Mucosa of rectum (tissue), 2 donors: ENCODE measurements at regions not wholly inside any gene's neighbourhood (a gene's known extent, or its start where the extent isn't known, plus 50 kb on each side); places are given as distances from the start of the nearest gene placed in this dataset.

Source experiments
- H3K27ac ChIP-seq, 2 donors: one replicate each; pipeline ENCODE4 v1.7.0; 2013; ENCODE audit warnings: inconsistent platforms in 2 of 2, low read depth in 2 of 2, low read length in 2 of 2
- H3K27me3 ChIP-seq, 2 donors: one replicate each; pipeline ENCODE4 v1.7.0; 2013; ENCODE audit warnings: low read length in 2 of 2; ENCODE audit not compliant: control insufficient read depth in 2 of 2, insufficient read depth in 2 of 2
- H3K36me3 ChIP-seq, 2 donors: one replicate each; pipeline ENCODE4 v1.7.0; 2013; ENCODE audit warnings: low read length in 2 of 2; ENCODE audit not compliant: control insufficient read depth in 2 of 2, insufficient read depth in 2 of 2
- H3K4me1 ChIP-seq, 2 donors: one replicate each; pipeline ENCODE4 v1.7.0; 2013; ENCODE audit warnings: low read length in 2 of 2, mild to moderate bottlenecking in 1 of 2; ENCODE audit not compliant: control insufficient read depth in 2 of 2, insufficient read depth in 2 of 2
- H3K4me3 ChIP-seq, 2 donors: one replicate each; pipeline ENCODE4 v1.7.0; 2013; ENCODE audit warnings: low read length in 2 of 2
- H3K9ac ChIP-seq, 2 donors: one replicate each; pipeline ENCODE4 v1.7.0; 2013; ENCODE audit warnings: low read length in 2 of 2, low read depth in 1 of 2, mild to moderate bottlenecking in 1 of 2
- H3K9me3 ChIP-seq, 2 donors: one replicate each; pipeline ENCODE4 v1.7.0; 2013; ENCODE audit warnings: low read length in 2 of 2; ENCODE audit not compliant: control insufficient read depth in 2 of 2
- donor health status: healthy.
- donor health status: Normal muscosa, but diverticular disease.

GRCh38 chr9:88741335-88741734 is 206.4 kb downstream of the NXNL2 start:
- Histone ChIP-seq H3K4me3 (no peak overlapping the region), H3K27ac (no peak overlapping the region), H3K27me3 (no peaks in the 10 kb centered on the region), H3K36me3 (no peaks in the 10 kb centered on the region), H3K4me1 (no peaks in the 10 kb centered on the region), H3K9me3 (no peaks in the 10 kb centered on the region), H3K9ac (no peak overlapping the region)

DNA sequence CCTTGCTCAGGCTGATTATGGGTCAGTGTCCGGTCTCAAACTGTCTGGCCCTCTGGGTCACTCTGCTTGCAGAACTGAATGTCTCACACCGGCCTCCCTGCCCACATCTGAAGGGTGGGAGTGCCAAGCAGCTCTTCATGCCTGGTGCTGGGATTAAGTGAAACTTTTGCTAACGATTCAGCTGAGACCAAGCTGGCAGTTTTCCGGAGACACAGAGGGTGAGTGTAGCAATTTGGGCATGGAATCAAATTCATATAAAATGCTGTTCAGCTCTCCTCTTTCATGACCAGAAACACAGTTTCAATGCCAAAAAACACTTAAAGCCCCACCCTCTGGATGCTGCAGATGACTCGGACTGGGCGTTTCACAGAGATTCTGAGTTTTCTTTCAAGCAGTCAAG is 207.5 kb downstream of the NXNL2 start:
- Histone ChIP-seq H3K36me3 (no peaks in the 10 kb centered on the region), H3K4me3 (no peak overlapping the region), H3K27ac (no peak overlapping the region), H3K27me3 (no peaks in the 10 kb centered on the region), H3K9ac (no peak overlapping the region), H3K9me3 (no peaks in the 10 kb centered on the region), H3K4me1 (peaks cover 5 to 6% of the 10 kb centered on the region in 2 donors)

GRCh38 chr9:88742905-88743304 is 207.9 kb downstream of the NXNL2 start:
- Histone ChIP-seq H3K4me3 (no peak overlapping the region), H3K27me3 (no peaks in the 10 kb centered on the region), H3K36me3 (no peaks in the 10 kb centered on the region), H3K9me3 (no peaks in the 10 kb centered on the region), H3K9ac (no peak overlapping the region), H3K4me1 (peaks cover 5 to 6% of the 10 kb centered on the region in 2 donors), H3K27ac (no peak overlapping the region)

- Histone ChIP-seq H3K4me3 (no peak overlapping the region), H3K9me3 (no peaks in the 10 kb centered on the region), H3K27me3 (no peaks in the 10 kb centered on the region), H3K4me1 (peaks cover 5 to 6% of the 10 kb centered on the region in 2 donors), H3K27ac (peak overlapping the region in 1 of 2 donors; percentile 39), H3K36me3 (no peaks in the 10 kb centered on the region), H3K9ac (no peak overlapping the region)
These were observed 210.5 kb downstream of the NXNL2 start for GRCh38 chr9:88745276-88746001.

DNA sequence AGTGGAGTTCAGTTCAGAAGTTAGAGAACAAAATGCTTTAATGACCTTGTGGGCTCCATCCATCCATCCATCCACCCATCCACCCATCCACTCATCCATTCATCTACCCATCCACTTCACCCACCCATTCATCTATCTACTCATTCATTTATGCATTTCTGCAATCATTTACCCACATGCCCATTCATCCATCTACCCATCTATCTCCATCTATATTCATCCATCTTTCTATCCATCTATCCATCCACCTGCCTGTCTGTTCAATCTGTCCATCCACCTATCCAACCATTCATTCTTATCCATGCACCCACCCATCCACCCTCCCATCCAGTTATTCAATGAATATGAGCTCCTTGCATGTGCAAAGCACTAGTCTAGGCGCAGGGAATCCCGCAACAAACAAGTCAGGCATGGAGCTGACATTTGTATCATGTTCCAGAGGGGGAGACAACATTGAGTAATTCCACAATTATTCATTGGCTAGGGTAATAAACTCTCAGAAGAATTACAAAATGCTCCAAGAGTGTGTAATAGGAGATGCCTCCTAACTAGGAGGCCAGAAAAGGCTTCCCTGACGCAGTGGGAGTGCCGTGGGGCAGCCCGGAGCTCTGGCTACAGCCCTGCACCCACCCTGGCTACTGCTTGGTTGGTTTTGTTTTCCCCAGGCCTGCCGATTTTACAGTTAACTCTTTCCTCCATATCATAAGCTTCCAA is 211.2 kb downstream of the NXNL2 start:
- peak overlapping the region; percentile 10 to 39 for H3K27ac ChIP-seq

DNA sequence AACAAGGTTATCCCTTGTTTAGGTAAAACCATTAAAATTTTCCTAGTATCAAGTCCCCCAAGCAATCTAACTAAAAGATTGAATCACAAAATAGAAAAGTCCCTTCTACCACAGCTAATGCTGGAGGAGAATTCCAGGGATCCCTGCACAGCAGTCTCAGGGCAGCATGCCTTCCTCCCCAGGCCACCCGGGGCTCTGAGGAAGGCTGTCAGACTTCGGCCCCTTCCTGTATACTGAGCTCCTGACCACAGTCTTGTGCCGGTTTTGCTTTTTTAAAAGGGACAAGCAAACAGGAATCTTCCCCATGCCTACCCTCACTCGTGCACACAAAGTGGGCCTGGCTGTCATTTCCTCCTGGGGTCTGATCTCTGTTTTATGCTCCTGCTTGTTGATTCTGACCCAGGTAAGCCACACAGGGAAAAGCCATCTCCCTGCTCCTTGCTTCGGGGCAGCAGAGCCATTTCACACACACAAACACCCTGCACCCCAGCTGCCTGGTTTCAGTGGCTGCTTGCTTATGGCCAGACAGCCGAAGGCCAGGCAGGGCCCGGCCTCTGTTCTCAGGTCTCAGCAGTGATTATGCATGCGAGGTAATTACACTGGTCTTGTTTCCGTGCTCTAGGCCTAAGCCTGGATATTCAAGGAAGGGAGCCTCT is 211.9 kb downstream of the NXNL2 start:
- Histone ChIP-seq H3K9me3 (no peaks in the 10 kb centered on the region), H3K36me3 (no peaks in the 10 kb centered on the region), H3K27ac (peak overlapping the region in 1 of 2 donors; percentile 17), H3K9ac (no peak overlapping the region), H3K4me1 (peaks cover 5 to 6% of the 10 kb centered on the region in 2 donors), H3K4me3 (no peak overlapping the region), H3K27me3 (no peaks in the 10 kb centered on the region)

More for the DNA sequence above, 211.2 kb downstream of the NXNL2 start:
- H3K36me3 ChIP-seq, result no peaks in the 10 kb centered on the region
- no peaks in the 10 kb centered on the region for H3K9me3 ChIP-seq
- H3K4me3 ChIP-seq, result no peak overlapping the region
- no peaks in the 10 kb centered on the region for H3K27me3 ChIP-seq
- no peak overlapping the region for H3K9ac ChIP-seq
- peaks cover 5 to 6% of the 10 kb centered on the region in 2 donors for H3K4me1 ChIP-seq

- no peaks in the 10 kb centered on the region for H3K9me3 ChIP-seq
- no peak overlapping the region for H3K9ac ChIP-seq
- no peak overlapping the region for H3K4me3 ChIP-seq
- no peaks in the 10 kb centered on the region for H3K36me3 ChIP-seq
- H3K27me3 ChIP-seq, result no peaks in the 10 kb centered on the region
- H3K27ac ChIP-seq, result peak overlapping the region in 1 of 2 donors; percentile 17
- peaks cover 5 to 6% of the 10 kb centered on the region in 2 donors for H3K4me1 ChIP-seq
These were observed 212.8 kb downstream of the NXNL2 start for GRCh38 chr9:88747768-88748167.

DNA sequence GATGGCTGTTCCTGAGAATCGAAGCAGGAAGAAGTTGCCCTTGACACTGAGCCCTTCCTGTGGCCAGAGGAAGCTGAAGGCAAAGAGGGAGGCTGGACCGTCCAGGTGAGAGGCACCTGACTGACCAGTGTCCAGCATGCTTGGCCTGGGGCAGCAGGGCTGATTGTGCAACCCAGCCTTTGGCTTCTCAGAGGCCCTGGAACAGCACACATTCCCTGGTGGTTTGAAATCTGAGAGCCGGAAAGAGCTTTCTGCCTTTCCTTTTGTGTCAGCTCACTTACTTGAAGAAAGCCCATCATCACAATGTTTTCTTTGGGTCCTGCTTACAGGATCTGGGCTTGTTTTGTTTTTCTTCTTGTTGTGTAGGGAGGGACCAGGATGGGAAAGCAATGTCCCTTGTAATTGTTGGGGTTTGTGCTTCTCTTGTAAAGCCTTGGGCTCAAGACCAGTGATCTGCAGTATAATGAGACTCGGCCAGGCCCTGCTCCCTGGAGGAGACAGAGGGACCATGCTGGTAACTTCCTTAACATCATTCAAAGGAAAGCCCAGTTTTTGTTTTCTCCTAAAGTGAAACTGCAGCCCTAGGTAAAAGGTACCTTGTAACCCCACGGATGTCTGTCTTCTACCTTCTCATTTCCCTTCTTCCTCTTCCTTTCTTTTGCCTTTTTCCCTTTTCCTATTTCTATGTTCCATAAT is 213.7 kb downstream of the NXNL2 start:
- Histone ChIP-seq H3K36me3 (no peaks in the 10 kb centered on the region), H3K4me1 (peaks cover 5 to 6% of the 10 kb centered on the region in 2 donors), H3K9me3 (no peaks in the 10 kb centered on the region), H3K4me3 (no peak overlapping the region), H3K27me3 (no peaks in the 10 kb centered on the region), H3K9ac (no peak overlapping the region), H3K27ac (peak overlapping the region in 1 of 2 donors; percentile 5)

GRCh38 chr9:88749420-88749819 is 214.4 kb downstream of the NXNL2 start:
- H3K4me1 ChIP-seq, result peaks cover 5 to 6% of the 10 kb centered on the region in 2 donors

More at GRCh38 chr9:88749420-88749819, 214.4 kb downstream of the NXNL2 start:
- H3K4me3 ChIP-seq, result no peak overlapping the region
- H3K9ac ChIP-seq, result no peak overlapping the region
- no peaks in the 10 kb centered on the region for H3K36me3 ChIP-seq
- H3K27me3 ChIP-seq, result no peaks in the 10 kb centered on the region
- no peak overlapping the region for H3K27ac ChIP-seq
- no peaks in the 10 kb centered on the region for H3K9me3 ChIP-seq
